ENCODE measurements at regions not wholly inside any gene's neighbourhood (a gene's known extent, or its start where the extent isn't known, plus 50 kb on each side); places are given as distances from the start of the nearest gene placed in this dataset.

DNA sequence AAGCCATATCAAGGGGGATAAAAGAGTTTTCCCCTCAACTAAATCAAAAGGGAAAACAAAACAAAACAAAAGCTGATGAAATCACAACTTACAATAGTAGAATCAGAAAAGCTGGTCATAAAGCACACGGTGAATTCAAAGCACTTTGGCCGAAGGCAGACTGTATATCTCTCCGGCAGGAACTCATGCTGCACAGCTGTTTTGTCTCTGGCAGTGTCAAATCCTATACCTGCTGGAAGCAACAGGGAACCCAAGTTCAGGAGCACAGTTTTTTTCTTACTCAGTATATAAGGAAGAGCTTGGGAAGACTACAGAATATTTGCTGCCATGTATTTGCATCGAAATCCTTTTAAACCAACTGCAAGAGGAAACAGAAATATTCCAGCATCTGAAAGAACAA, 213.7 kb downstream of the RFC3 start:
- Histone ChIP-seq H3K27me3 (ENCODE audit: insufficient read depth, low read depth) (no peaks in the 10 kb centered on the region), H3K4me3 (IDR thresholded peaks at IDR 0.05; ENCODE audit: insufficient read depth, low read depth, low read length) (no peak overlapping the region), H3K4me1 (ENCODE audit: low read depth, poor library complexity, severe bottlenecking) (no peaks in the 10 kb centered on the region), H3K36me3 (ENCODE audit: insufficient read depth) (no peaks in the 10 kb centered on the region), H3K4me2 (no peak overlapping the region), H3K27ac (no peak overlapping the region), H2AFZ (ENCODE audit: low read depth) (no peak overlapping the region), H3K9ac (no peak overlapping the region), H3K79me2 (ENCODE audit: insufficient read depth, low read depth) (no peaks in the 10 kb centered on the region), H4K20me1 (ENCODE audit: insufficient read depth) (no peaks in the 10 kb centered on the region)
- TF ChIP-seq, protein P1, sequence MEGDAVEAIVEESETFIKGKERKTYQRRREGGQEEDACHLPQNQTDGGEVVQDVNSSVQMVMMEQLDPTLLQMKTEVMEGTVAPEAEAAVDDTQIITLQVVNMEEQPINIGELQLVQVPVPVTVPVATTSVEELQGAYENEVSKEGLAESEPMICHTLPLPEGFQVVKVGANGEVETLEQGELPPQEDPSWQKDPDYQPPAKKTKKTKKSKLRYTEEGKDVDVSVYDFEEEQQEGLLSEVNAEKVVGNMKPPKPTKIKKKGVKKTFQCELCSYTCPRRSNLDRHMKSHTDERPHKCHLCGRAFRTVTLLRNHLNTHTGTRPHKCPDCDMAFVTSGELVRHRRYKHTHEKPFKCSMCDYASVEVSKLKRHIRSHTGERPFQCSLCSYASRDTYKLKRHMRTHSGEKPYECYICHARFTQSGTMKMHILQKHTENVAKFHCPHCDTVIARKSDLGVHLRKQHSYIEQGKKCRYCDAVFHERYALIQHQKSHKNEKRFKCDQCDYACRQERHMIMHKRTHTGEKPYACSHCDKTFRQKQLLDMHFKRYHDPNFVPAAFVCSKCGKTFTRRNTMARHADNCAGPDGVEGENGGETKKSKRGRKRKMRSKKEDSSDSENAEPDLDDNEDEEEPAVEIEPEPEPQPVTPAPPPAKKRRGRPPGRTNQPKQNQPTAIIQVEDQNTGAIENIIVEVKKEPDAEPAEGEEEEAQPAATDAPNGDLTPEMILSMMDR (conservative IDR thresholded peaks at IDR 0.05; ENCODE audit: low read depth, low read length) = no peak

DNA sequence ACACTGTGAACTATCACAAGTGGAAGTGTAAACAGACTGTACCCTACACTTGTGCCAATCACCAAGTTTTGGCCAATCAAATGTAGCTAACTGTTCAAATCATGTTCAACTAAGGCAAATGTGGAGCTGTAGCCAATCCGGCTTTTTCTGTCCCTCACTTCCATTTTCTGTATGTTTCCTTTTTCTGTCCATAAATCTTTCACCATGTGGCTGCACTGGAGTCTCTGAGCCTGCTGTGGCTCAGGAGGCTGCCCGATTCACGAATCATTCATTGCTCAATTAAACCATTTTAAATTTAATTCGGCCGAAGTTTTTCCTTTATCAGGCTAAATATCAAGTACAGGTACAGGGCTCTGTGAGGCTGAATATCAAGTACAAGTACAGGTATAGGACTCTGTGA, 216.5 kb downstream of the RFC3 start:
- H4K20me1 ChIP-seq (ENCODE audit: insufficient read depth) = no peaks in the 10 kb centered on the region
- H3K9ac ChIP-seq = no peak overlapping the region
- H3K27ac ChIP-seq = no peak overlapping the region
- H3K4me3 ChIP-seq (IDR thresholded peaks at IDR 0.05; ENCODE audit: insufficient read depth, low read depth, low read length) = no peak overlapping the region
- H3K4me2 ChIP-seq = no peak overlapping the region
- no peaks in the 10 kb centered on the region for H3K4me1 ChIP-seq (ENCODE audit: low read depth, poor library complexity, severe bottlenecking)
- TF ChIP-seq, protein P1 (conservative IDR thresholded peaks at IDR 0.05; ENCODE audit: low read depth, low read length) = no peak
- H3K79me2 ChIP-seq (ENCODE audit: insufficient read depth, low read depth) = no peaks in the 10 kb centered on the region
- H3K36me3 ChIP-seq (ENCODE audit: insufficient read depth) = no peaks in the 10 kb centered on the region
- H3K27me3 ChIP-seq (ENCODE audit: insufficient read depth, low read depth) = no peaks in the 10 kb centered on the region
- H2AFZ ChIP-seq (ENCODE audit: low read depth) = no peak overlapping the region

DNA sequence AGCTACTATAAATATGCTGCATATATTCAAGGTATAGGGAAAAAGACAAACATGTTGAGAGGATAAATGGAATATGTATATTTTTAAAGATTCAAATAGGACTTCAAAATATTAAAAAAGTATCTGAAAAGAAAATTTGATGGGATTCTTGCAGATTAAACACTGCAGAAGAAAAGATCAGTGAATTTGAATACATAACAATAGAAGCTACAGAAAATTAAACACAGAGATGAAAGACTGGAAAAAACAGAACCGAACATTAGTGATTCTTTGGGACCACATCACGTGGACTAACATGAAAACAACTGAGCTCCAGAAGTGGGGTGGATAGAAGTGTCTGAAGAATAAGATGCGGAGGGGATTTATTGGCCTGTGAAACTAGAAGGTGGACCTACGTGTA, 217.2 kb downstream of the RFC3 start:
- H2AFZ ChIP-seq (ENCODE audit: low read depth) = no peak overlapping the region
- no peaks in the 10 kb centered on the region for H4K20me1 ChIP-seq (ENCODE audit: insufficient read depth)
- no peaks in the 10 kb centered on the region for H3K36me3 ChIP-seq (ENCODE audit: insufficient read depth)
- TF ChIP-seq, protein P1 (conservative IDR thresholded peaks at IDR 0.05; ENCODE audit: low read depth, low read length) = no peak
- no peaks in the 10 kb centered on the region for H3K4me1 ChIP-seq (ENCODE audit: low read depth, poor library complexity, severe bottlenecking)
- no peak overlapping the region for H3K4me3 ChIP-seq (IDR thresholded peaks at IDR 0.05; ENCODE audit: insufficient read depth, low read depth, low read length)
- no peak overlapping the region for H3K4me2 ChIP-seq
- H3K27me3 ChIP-seq (ENCODE audit: insufficient read depth, low read depth) = no peaks in the 10 kb centered on the region
- H3K27ac ChIP-seq = no peak overlapping the region
- H3K79me2 ChIP-seq (ENCODE audit: insufficient read depth, low read depth) = no peaks in the 10 kb centered on the region
- H3K9ac ChIP-seq = no peak overlapping the region

DNA sequence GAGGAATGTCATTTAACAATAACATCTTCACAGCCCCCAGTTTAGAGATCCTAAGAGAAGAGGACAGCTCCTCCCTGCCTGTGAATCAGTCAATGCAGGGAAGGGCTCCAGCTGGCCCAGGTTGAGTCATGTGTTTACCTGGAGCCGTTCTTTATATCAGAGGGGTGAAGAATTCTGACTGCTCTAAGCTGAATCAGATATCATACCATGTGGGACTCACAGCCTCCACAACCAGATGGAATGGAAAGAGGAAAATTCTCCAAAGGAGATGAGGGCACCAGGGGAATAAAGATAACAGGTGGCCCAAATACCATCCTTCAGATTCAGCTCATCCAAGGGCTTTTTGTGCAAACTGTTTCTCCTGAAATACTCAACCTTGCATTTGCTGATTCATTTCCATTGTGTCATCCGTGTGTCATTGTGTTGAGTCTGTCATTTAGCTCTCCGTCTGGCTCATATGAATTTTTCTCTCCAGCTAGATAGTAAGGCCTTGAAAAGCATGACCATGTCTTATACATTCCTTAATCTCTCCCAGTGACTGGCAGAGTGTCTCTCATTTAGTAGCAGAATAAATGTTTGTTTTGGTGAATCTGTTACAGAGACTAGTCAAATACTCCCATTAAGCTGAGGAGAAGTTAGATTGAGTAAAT, 217.9 kb downstream of the RFC3 start:
- no peaks in the 10 kb centered on the region for H4K20me1 ChIP-seq (ENCODE audit: insufficient read depth)
- H3K4me3 ChIP-seq (IDR thresholded peaks at IDR 0.05; ENCODE audit: insufficient read depth, low read depth, low read length) = no peak overlapping the region
- no peak overlapping the region for H2AFZ ChIP-seq (ENCODE audit: low read depth)
- no peaks in the 10 kb centered on the region for H3K27me3 ChIP-seq (ENCODE audit: insufficient read depth, low read depth)
- H3K27ac ChIP-seq = no peak overlapping the region
- no peak overlapping the region for H3K4me2 ChIP-seq
- no peak overlapping the region for H3K9ac ChIP-seq
- H3K36me3 ChIP-seq (ENCODE audit: insufficient read depth) = no peaks in the 10 kb centered on the region
- TF ChIP-seq, protein P1 (conservative IDR thresholded peaks at IDR 0.05; ENCODE audit: low read depth, low read length) = no peak
- no peaks in the 10 kb centered on the region for H3K79me2 ChIP-seq (ENCODE audit: insufficient read depth, low read depth)
- no peaks in the 10 kb centered on the region for H3K4me1 ChIP-seq (ENCODE audit: low read depth, poor library complexity, severe bottlenecking)

Data from KMS-11 (cell line).